LNCaP clone FGC (cell line): ENCODE measurements at regions not wholly inside any gene's neighbourhood (a gene's known extent, or its start where the extent isn't known, plus 50 kb on each side); places are given as distances from the start of the nearest gene placed in this dataset.
"Not testable (repeated sequence)": the region's sequence is repeated elsewhere in the genome, so short reads cannot be mapped to it uniquely, and the experiment has no call there.

Source experiments
- DNase-seq: peaks from one replicate; pipeline ENCODE4 v3.0.0-alpha.2; 2011; ENCODE audit warnings: low read depth
- H3K4me3 ChIP-seq: 2 replicates; pipeline ENCODE4 v1.5.1; 2011; ENCODE audit warnings: mild to moderate bottlenecking, low read depth, low read length, control low read depth
- TF ChIP-seq, protein P1 (sequence below): IDR thresholded peaks from 2 replicates; pipeline ENCODE4 v1.5.1; 2012; ENCODE audit warnings: mild to moderate bottlenecking; ENCODE audit not compliant: control insufficient read depth, insufficient read depth; ENCODE audit errors: extremely low read depth

DNA sequence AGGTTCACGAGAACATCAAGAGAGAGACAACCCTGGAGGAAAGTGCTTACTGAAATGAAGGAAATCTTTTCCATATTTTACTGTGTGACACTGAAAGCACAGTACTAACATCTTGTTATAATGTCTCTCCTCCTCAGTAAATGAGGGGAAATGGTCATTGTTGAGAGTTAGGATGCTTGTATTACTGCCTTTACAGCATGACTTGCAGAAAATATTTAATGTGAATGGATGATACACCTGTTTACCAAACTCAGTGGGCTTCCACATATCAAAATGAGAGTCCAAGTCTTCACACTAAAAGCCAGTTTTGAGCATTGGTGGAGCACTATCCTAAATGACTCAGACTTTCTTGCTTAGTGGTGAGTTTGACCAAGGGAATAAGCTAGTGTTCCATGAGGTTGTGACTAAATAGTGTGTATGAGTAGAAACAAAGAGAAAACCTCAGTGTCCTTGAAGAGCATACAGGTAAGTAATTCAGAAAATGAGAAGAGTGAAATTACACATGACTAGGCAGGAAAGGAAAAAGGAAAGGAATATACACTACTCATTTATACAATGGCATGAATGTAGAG is 930.7 kb upstream of the CELF4 start:
- TF ChIP-seq, protein P1, sequence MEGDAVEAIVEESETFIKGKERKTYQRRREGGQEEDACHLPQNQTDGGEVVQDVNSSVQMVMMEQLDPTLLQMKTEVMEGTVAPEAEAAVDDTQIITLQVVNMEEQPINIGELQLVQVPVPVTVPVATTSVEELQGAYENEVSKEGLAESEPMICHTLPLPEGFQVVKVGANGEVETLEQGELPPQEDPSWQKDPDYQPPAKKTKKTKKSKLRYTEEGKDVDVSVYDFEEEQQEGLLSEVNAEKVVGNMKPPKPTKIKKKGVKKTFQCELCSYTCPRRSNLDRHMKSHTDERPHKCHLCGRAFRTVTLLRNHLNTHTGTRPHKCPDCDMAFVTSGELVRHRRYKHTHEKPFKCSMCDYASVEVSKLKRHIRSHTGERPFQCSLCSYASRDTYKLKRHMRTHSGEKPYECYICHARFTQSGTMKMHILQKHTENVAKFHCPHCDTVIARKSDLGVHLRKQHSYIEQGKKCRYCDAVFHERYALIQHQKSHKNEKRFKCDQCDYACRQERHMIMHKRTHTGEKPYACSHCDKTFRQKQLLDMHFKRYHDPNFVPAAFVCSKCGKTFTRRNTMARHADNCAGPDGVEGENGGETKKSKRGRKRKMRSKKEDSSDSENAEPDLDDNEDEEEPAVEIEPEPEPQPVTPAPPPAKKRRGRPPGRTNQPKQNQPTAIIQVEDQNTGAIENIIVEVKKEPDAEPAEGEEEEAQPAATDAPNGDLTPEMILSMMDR = no peak
- no peak overlapping the region for H3K4me3 ChIP-seq
- no peak for DNase-seq

- no peak overlapping the region for H3K4me3 ChIP-seq
- no peak for DNase-seq
- TF ChIP-seq, protein P1 = no peak
Observed at GRCh38 chr18:38494065-38494464, 928.5 kb upstream of the CELF4 start.

DNA sequence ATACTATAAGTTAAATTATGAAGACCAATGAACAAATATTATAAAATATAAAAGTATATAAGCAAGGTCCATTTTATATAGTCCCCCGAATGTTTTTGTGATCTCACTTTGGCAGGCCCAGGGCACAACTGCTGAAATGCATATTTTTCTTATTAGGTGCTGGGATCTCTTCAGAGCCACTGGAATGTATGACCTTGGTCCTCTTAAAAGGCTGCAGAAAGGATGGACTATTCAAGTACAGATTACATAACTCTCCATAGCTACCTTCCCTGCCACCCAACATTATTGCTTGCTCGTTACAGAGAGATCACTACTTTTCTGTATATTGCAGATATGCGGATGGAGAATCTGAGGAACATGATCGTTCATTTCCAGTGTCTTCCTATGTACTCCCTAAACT is 925.6 kb upstream of the CELF4 start:
- no peak overlapping the region for H3K4me3 ChIP-seq
- DNase-seq = no peak
- TF ChIP-seq, protein P1 = no peak

DNA sequence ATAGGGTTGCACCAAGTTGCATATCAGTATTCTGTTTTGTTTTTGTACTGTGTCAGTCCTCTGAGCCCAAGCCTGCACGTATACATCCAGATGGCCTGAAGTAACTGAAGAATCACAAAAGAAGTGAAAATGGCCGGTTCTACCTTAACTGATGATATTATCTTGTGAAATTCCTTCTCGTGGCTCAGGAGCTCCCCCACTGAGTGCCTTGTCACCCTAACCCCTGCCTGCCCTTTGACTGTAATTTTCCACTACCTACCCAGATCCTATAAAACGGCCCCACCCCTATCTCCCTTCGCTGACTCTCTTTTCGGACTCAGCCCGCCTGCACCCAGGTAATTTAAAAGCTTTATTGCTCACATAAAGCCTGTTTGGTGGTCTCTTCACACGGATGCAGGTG is 924.1 kb upstream of the CELF4 start:
- not testable (repeated sequence) for DNase-seq

DNA sequence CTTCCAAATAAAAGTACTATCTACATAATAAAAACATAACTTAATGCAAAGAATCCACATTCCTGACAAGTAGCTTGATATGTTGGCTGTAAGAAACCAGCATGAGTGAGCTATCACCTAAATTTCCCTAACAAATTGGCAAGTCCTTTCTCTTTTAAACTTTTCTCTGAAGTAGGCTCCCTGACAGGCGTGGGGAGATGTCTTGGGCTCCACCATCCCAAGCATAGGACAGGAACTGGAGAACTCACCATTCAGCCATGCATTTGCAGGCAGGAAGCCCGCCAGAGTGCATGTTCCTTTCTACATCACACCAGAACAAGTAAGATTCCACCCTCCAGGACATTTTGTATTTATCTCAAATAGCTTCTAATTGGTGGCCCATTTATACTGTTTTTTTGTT is 921.9 kb upstream of the CELF4 start:
- H3K4me3 ChIP-seq = no peak overlapping the region
- TF ChIP-seq, protein P1 = no peak
- no peak for DNase-seq

More for the DNA sequence above, 924.1 kb upstream of the CELF4 start:
- not testable (repeated sequence) for H3K4me3 ChIP-seq

- no peak overlapping the region for H3K4me3 ChIP-seq
- TF ChIP-seq, protein P1 = no peak
- DNase-seq = no peak
Observed at GRCh38 chr18:38483326-38483725, 917.7 kb upstream of the CELF4 start.

DNA sequence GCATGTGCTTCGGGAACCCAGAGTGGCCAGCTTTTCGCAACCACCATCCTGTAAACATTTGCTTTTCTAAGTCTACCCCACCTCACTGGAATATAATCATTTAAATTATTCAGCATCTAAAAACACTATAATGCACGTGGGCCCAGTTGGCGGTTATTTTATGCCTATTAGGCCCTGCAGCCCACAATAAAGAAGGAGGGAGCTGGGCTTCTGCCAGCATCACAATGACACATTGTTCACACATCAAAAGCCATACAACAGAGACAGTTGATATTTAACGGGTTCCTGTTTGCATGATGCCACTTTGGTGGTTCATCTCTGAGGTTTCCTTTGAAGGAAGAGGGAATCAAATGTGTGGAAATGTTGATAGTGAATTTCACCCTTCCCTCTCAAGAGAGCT is 916.0 kb upstream of the CELF4 start:
- H3K4me3 ChIP-seq = no peak overlapping the region
- no peak for DNase-seq
- TF ChIP-seq, protein P1 = no peak
